Smooth muscle cell (in vitro differentiated cells): ENCODE measurements at regions not wholly inside any gene's neighbourhood (a gene's known extent, or its start where the extent isn't known, plus 50 kb on each side); places are given as distances from the start of the nearest gene placed in this dataset.

Experiments used
- DNase-seq: peaks from one replicate; lab custom pipeline; 2025; ENCODE audit not compliant: unreplicated experiment; lab: John Stamatoyannopoulos, UW
- H2AFZ ChIP-seq: fragments of 200-600 bp; sonication (generic); 2 replicates; pipeline ENCODE4 v1.6.0; 2016; ENCODE audit warnings: antibody characterized with exemption, low read depth, mild to moderate bottlenecking
- H3F3A ChIP-seq: fragments of 200-600 bp; sonication (generic); 2 replicates; pipeline ENCODE4 v1.6.0; 2017; ENCODE audit warnings: antibody characterized with exemption, low read depth
- H3K27ac ChIP-seq: fragments of 200-600 bp; sonication (generic); 2 replicates; pipeline ENCODE4 v1.5.1; 2016; ENCODE audit warnings: low read depth, mild to moderate bottlenecking
- H3K27me3 ChIP-seq: fragments of 200-600 bp; sonication (generic); 2 replicates; pipeline ENCODE4 v1.6.1; 2016; ENCODE audit warnings: low read depth, mild to moderate bottlenecking
- H3K36me3 ChIP-seq: fragments of 200-600 bp; sonication (generic); 2 replicates; pipeline ENCODE4 v1.5.1; 2016; ENCODE audit warnings: low read depth
- H3K4me1 ChIP-seq: fragments of 200-600 bp; sonication (generic); 2 replicates; pipeline ENCODE4 v1.5.1; 2016; ENCODE audit warnings: low read depth
- H3K4me2 ChIP-seq: fragments of 200-600 bp; sonication (generic); 2 replicates; pipeline ENCODE4 v1.6.0; 2016; ENCODE audit warnings: mild to moderate bottlenecking
- H3K4me3 ChIP-seq: fragments of 200-600 bp; sonication (generic); 2 replicates; pipeline ENCODE4 v1.5.1; 2016; ENCODE audit warnings: mild to moderate bottlenecking
- H3K79me2 ChIP-seq: fragments of 200-600 bp; sonication (generic); 2 replicates; pipeline ENCODE4 v1.6.0; 2016; ENCODE audit warnings: low read depth, mild to moderate bottlenecking
- H3K9ac ChIP-seq: fragments of 200-600 bp; sonication (generic); 2 replicates; pipeline ENCODE4 v1.6.0; 2016; ENCODE audit warnings: low read depth
- H3K9me3 ChIP-seq: fragments of 200-600 bp; sonication (generic); replicated peaks from 2 replicates; pipeline ENCODE4 v1.5.1; 2016; ENCODE audit warnings: low read depth
- H4K20me1 ChIP-seq: fragments of 200-600 bp; sonication (generic); 2 replicates; pipeline ENCODE4 v1.6.0; 2016; ENCODE audit warnings: low read depth
- CTCF ChIP-seq: fragments of 200-600 bp; sonication (generic); IDR thresholded peaks from 2 replicates; pipeline ENCODE4 v1.5.1; 2017; ENCODE audit warnings: borderline replicate concordance, mild to moderate bottlenecking, antibody characterized with exemption; ENCODE audit not compliant: insufficient read depth, poor library complexity, severe bottlenecking
- WGBS: methylation state at CpG from one replicate; pipeline ENCODE4 v1.1.7; 2016; ENCODE audit warnings: low lambda C conversion rate; 5-methylcytosine and 5-hydroxymethylcytosine counted together

GRCh38 chr15:34647569-34648293, 64.3 kb upstream of the GOLGA8B start:
- Histone ChIP-seq H3K4me1 (no peaks in the 10 kb centered on the region), H4K20me1 (no peaks in the 10 kb centered on the region), H3K27me3 (peaks cover 5% of the 10 kb centered on the region), H3K4me3 (no peak overlapping the region), H3K9me3 (no peaks in the 10 kb centered on the region), H3K79me2 (no peaks in the 10 kb centered on the region), H3K4me2 (no peak overlapping the region), H3K36me3 (no peaks in the 10 kb centered on the region), H3K27ac (no peak overlapping the region), H3K9ac (no peak overlapping the region), H3F3A (no peaks in the 10 kb centered on the region), H2AFZ (no peak overlapping the region)
- 93% methylated on average over 2 of the region's 2 CpGs for WGBS
- TF ChIP-seq CTCF = no peak
- no peak for DNase-seq

- Histone ChIP-seq H3K79me2 (no peaks in the 10 kb centered on the region), H3K4me1 (no peaks in the 10 kb centered on the region), H4K20me1 (no peaks in the 10 kb centered on the region), H3K36me3 (no peaks in the 10 kb centered on the region), H3K9ac (no peak overlapping the region), H3K27ac (no peak overlapping the region), H3F3A (no peaks in the 10 kb centered on the region), H2AFZ (no peak overlapping the region), H3K9me3 (no peaks in the 10 kb centered on the region), H3K4me2 (no peak overlapping the region), H3K27me3 (peaks cover 5% of the 10 kb centered on the region), H3K4me3 (no peak overlapping the region)
- TF ChIP-seq CTCF = no peak
- DNase-seq = no peak
- WGBS = 78% methylated on average over 2 of the region's 2 CpGs
Observed at GRCh38 chr15:34646918-34647317, 63.5 kb upstream of the GOLGA8B start.

- Histone ChIP-seq H3K27me3 (peaks cover 5% of the 10 kb centered on the region), H3K27ac (no peak overlapping the region), H3F3A (no peaks in the 10 kb centered on the region), H2AFZ (no peak overlapping the region), H3K4me3 (no peak overlapping the region), H3K4me1 (no peaks in the 10 kb centered on the region), H4K20me1 (no peaks in the 10 kb centered on the region), H3K79me2 (no peaks in the 10 kb centered on the region), H3K36me3 (no peaks in the 10 kb centered on the region), H3K9ac (no peak overlapping the region), H3K4me2 (no peak overlapping the region), H3K9me3 (no peaks in the 10 kb centered on the region)
- WGBS = 90% methylated on average over 4 of the region's 4 CpGs
- DNase-seq = no peak
- no peak for TF ChIP-seq CTCF
Observed at GRCh38 chr15:34644851-34645250, 61.4 kb upstream of the GOLGA8B start.

- Histone ChIP-seq H3K27ac (no peak overlapping the region), H3F3A (no peaks in the 10 kb centered on the region), H2AFZ (no peak overlapping the region), H3K4me2 (no peak overlapping the region), H3K4me1 (no peaks in the 10 kb centered on the region), H3K9ac (no peak overlapping the region), H3K4me3 (no peak overlapping the region), H3K79me2 (no peaks in the 10 kb centered on the region), H4K20me1 (no peaks in the 10 kb centered on the region), H3K9me3 (no peaks in the 10 kb centered on the region), H3K27me3 (peaks cover 5% of the 10 kb centered on the region), H3K36me3 (no peaks in the 10 kb centered on the region)
- 61% methylated on average over 1 of the region's 1 CpG for WGBS
- no peak for TF ChIP-seq CTCF
- no peak for DNase-seq
Observed at GRCh38 chr15:34644061-34644460, 60.6 kb upstream of the GOLGA8B start.
